HG02588 (cell line): ENCODE measurements at regions not wholly inside any gene's neighbourhood (a gene's known extent, or its start where the extent isn't known, plus 50 kb on each side); places are given as distances from the start of the nearest gene placed in this dataset.

Experiments
- ATAC-seq: cut with Tn5 transposase; IDR thresholded peaks from one replicate; pipeline ENCODE4 v1.9.1; 2021; ENCODE audit warnings: mild to moderate bottlenecking, moderate library complexity; ENCODE audit not compliant: unreplicated experiment

- no peak for ATAC-seq
Measured at GRCh38 chr4:175125410-175126068, 207.4 kb downstream of the ADAM29 start.

GRCh38 chr4:175127314-175127713 is 209.2 kb downstream of the ADAM29 start:
- no peak for ATAC-seq

GRCh38 chr4:175129797-175130196 is 211.6 kb downstream of the ADAM29 start:
- ATAC-seq, result no peak

GRCh38 chr4:175139205-175139604 is 221.0 kb downstream of the ADAM29 start:
- ATAC-seq, result no peak

- ATAC-seq, result no peak
Measured at GRCh38 chr4:175143116-175143515, 225.0 kb downstream of the ADAM29 start.

- ATAC-seq, result no peak
Measured at GRCh38 chr4:175146799-175147198, 228.6 kb downstream of the ADAM29 start.

- no peak for ATAC-seq
Measured at GRCh38 chr4:175147233-175147632, 229.1 kb downstream of the ADAM29 start.

GRCh38 chr4:175166020-175166419 is 247.9 kb downstream of the ADAM29 start:
- no peak for ATAC-seq

GRCh38 chr4:175176710-175177109 is 258.6 kb downstream of the ADAM29 start:
- no peak for ATAC-seq

GRCh38 chr4:175190654-175191053 is 272.5 kb downstream of the ADAM29 start:
- ATAC-seq, result no peak

GRCh38 chr4:175198056-175198455 is 279.9 kb downstream of the ADAM29 start:
- no peak for ATAC-seq

- ATAC-seq, result no peak
Measured at GRCh38 chr4:175215208-175215607, 297.1 kb downstream of the ADAM29 start.

- ATAC-seq, result no peak
Measured at GRCh38 chr4:175215657-175216056, 297.5 kb downstream of the ADAM29 start.

- ATAC-seq, result no peak
Measured at GRCh38 chr4:175229154-175229553, 311.0 kb downstream of the ADAM29 start.

- ATAC-seq, result no peak
Measured at GRCh38 chr4:175234162-175234561, 316.0 kb downstream of the ADAM29 start.

- no peak for ATAC-seq
Measured at GRCh38 chr4:175238827-175239517, 320.8 kb downstream of the ADAM29 start.

GRCh38 chr4:175246941-175247340 is 328.8 kb downstream of the ADAM29 start:
- no peak for ATAC-seq

GRCh38 chr4:175252642-175253041 is 334.5 kb downstream of the ADAM29 start:
- ATAC-seq, result no peak

- no peak for ATAC-seq
Measured at GRCh38 chr4:175253184-175253902, 335.2 kb downstream of the ADAM29 start.

- no peak for ATAC-seq
Measured at GRCh38 chr4:175263537-175263936, 345.4 kb downstream of the ADAM29 start.

- peak; percentile 42 for ATAC-seq
Measured at GRCh38 chr4:175271010-175271630, 353.0 kb downstream of the ADAM29 start.
